Suprapubic skin (tissue), 4 donors: ENCODE measurements at regions not wholly inside any gene's neighbourhood (a gene's known extent, or its start where the extent isn't known, plus 50 kb on each side); places are given as distances from the start of the nearest gene placed in this dataset.

Source experiments
- POLR2A ChIP-seq, 2 donors: fragments of 450-650 bp; IDR thresholded peaks; one replicate each; pipeline ENCODE4 v1.6.1; 2017; ENCODE audit warnings: antibody characterized with exemption in 2 of 2, mild to moderate bottlenecking in 2 of 2, moderate library complexity in 2 of 2
- POLR2AphosphoS5 ChIP-seq, 3 donors: sonication (generic); formaldehyde crosslinking; IDR thresholded peaks; one replicate each; pipeline ENCODE4 v1.6.1; 2017; ENCODE audit warnings: antibody characterized with exemption in 3 of 3
- TF ChIP-seq, protein P1 (sequence below), 2 donors: fragments of 200-600 bp in 1 of 2; fragments of 450-650 bp in 1 of 2; sonication (generic) in 1 of 2; IDR thresholded peaks; one replicate each; pipeline ENCODE4 v1.5.1; 2016 to 2019; ENCODE audit warnings: antibody characterized with exemption in 2 of 2, mild to moderate bottlenecking in 1 of 2, moderate library complexity in 1 of 2

GRCh38 chr13:50522506-50522905 lies 321.0 kb downstream of the DLEU7 start:
- TF ChIP-seq, protein P1, sequence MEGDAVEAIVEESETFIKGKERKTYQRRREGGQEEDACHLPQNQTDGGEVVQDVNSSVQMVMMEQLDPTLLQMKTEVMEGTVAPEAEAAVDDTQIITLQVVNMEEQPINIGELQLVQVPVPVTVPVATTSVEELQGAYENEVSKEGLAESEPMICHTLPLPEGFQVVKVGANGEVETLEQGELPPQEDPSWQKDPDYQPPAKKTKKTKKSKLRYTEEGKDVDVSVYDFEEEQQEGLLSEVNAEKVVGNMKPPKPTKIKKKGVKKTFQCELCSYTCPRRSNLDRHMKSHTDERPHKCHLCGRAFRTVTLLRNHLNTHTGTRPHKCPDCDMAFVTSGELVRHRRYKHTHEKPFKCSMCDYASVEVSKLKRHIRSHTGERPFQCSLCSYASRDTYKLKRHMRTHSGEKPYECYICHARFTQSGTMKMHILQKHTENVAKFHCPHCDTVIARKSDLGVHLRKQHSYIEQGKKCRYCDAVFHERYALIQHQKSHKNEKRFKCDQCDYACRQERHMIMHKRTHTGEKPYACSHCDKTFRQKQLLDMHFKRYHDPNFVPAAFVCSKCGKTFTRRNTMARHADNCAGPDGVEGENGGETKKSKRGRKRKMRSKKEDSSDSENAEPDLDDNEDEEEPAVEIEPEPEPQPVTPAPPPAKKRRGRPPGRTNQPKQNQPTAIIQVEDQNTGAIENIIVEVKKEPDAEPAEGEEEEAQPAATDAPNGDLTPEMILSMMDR (IDR thresholded peaks at IDR 0.05): no peak
- TF ChIP-seq POLR2A (IDR thresholded peaks at IDR 0.05) (no peak), POLR2AphosphoS5 (IDR thresholded peaks at IDR 0.05) (no peak)
